GM23248 (cell line): ENCODE measurements at regions not wholly inside any gene's neighbourhood (a gene's known extent, or its start where the extent isn't known, plus 50 kb on each side); places are given as distances from the start of the nearest gene placed in this dataset.

Source experiments
- EZH2 ChIP-seq: fragments of 200-600 bp; sonication (generic); IDR thresholded peaks from 2 replicates; pipeline ENCODE4 v1.6.1; 2018; ENCODE audit warnings: antibody characterized with exemption, mild to moderate bottlenecking; ENCODE audit not compliant: insufficient read depth, poor library complexity, severe bottlenecking
- EZH2phosphoT487 ChIP-seq: fragments of 200-600 bp; sonication (generic); IDR thresholded peaks from 2 replicates; pipeline ENCODE4 v1.6.1; 2018; ENCODE audit warnings: antibody characterized with exemption, moderate library complexity, mild to moderate bottlenecking, low read depth; ENCODE audit not compliant: insufficient read depth

GRCh38 chr5:117551236-117551635 lies 976.6 kb upstream of the SEMA6A start:
- TF ChIP-seq EZH2, result no peak
- TF ChIP-seq EZH2phosphoT487, result no peak
